GM13976 (cell line): ENCODE measurements at regions not wholly inside any gene's neighbourhood (a gene's known extent, or its start where the extent isn't known, plus 50 kb on each side); places are given as distances from the start of the nearest gene placed in this dataset.

Source experiments
- DNase-seq: peaks from one replicate; pipeline ENCODE4 v3.0.0; 2012; ENCODE audit warnings: low spot score
- CTCF ChIP-seq: IDR thresholded peaks from 2 replicates; pipeline ENCODE4 v1.5.1; 2012; ENCODE audit warnings: borderline replicate concordance, mild to moderate bottlenecking; ENCODE audit not compliant: insufficient read depth; ENCODE audit errors: extremely low read depth, missing control alignments, control extremely low read depth
- in situ Hi-C: fragments of 300-500 bp; cut with MboI; formaldehyde crosslinking; loops from one replicate; pipeline ENCODE4 v1.12.0; 2022; ENCODE audit warnings: low sequenced_read_pairs, mixed read lengths, inconsistent platforms; ENCODE audit not compliant: unreplicated experiment

DNA sequence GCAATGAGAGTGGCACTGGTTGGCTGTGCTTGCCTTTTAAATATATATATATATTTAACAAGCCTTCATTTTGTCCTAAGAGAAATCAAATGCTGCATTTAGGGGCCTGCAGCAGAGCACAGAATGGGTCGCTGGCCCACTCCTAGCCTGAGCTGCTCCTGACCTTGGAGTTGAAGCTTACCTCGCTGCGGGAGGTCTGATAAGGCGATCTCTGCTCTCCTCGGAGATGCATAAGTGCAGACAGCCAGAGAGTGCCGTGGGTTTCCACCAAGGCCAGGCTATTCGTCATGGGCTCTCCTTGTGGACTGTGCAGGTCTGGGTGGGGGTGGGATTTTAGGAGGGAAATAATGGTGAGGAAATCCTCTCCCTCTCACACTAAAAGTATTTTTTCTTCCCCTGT is 99.5 kb upstream of the IKZF1 start:
- in situ Hi-C loops: no loop called here
- no peak for TF ChIP-seq CTCF

DNA sequence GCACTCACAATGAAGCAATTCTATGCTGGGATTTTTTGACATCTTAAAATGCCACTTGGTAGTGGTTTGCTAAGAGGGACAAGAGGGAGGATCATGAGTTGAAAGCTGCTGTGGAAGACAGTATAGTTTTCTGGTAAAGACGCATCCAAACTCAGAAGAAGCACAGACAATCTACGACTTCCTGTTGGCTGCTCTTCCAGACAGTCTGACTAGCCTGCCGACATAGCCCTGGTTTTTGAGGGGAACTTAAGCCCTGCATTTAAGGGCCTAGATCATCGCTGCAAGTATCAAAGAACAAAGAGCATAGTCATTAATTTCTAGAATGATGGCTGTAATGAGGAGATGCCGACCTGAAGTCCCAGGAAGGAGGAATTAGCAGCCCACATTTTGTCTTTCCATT is 99.9 kb upstream of the IKZF1 start:
- no peak for DNase-seq
- TF ChIP-seq CTCF: no peak
- in situ Hi-C loops: loop anchor here (5.0 kb wide), 2 partner anchors 57 to 213 kb away; no protein-coding TSS in a partner anchor

More for the DNA sequence above, 99.5 kb upstream of the IKZF1 start:
- DNase-seq: no peak

- DNase-seq: no peak
- in situ Hi-C loops: loop anchor here (5.0 kb wide), 2 partner anchors 56 to 214 kb away; no protein-coding TSS in a partner anchor
- TF ChIP-seq CTCF: no peak
These were observed 101.0 kb upstream of the IKZF1 start for GRCh38 chr7:50203521-50203920.

DNA sequence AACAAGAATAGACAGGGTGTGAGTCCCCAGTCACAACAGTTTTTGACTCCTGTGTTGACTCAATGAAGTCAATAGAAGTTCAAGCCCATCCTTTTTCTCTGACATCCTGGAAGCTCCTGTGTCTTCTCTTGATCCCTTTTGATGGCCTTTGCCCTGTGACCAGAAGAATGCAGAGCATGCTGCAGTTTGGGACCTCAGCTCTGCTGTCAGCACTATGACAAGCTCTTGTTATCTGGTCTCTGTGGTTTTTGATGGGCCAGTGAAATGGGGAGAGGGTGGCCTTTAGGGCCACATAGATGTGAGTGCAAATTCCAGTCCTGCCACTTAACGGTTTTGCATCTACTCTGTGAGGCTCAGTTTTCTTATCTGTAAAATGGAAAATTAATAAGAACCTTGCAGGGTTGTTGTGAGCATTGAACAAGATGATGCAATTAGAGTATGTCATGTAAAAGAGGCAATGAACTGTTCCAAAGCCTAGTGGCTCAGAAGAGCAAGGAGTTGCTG is 102.4 kb upstream of the IKZF1 start:
- no peak for TF ChIP-seq CTCF
- in situ Hi-C loops: loop anchor here (5.0 kb wide), 2 partner anchors 55 to 215 kb away; no protein-coding TSS in a partner anchor
- no peak for DNase-seq

- no peak for TF ChIP-seq CTCF
- DNase-seq: no peak
- in situ Hi-C loops: loop anchor here (5.0 kb wide), 2 partner anchors 53 to 217 kb away; no protein-coding TSS in a partner anchor
These were observed 104.7 kb upstream of the IKZF1 start for GRCh38 chr7:50199824-50200223.

- no peak for DNase-seq
- no peak for TF ChIP-seq CTCF
- in situ Hi-C loops: no loop called here
These were observed 104.5 kb upstream of the ZPBP start for GRCh38 chr7:50197549-50197948.
